Lung (tissue), 11 donors: ENCODE measurements at regions not wholly inside any gene's neighbourhood (a gene's known extent, or its start where the extent isn't known, plus 50 kb on each side); places are given as distances from the start of the nearest gene placed in this dataset.

Source experiments
- ATAC-seq: fragments of 200-7000 bp; cut with Tn5 transposase; one replicate; pipeline ENCODE4 v1.9.1; 2020; ENCODE audit warnings: moderate number of reproducible peaks; ENCODE audit not compliant: insufficient read depth, low FRiP score
- DNase-seq, 3 donors: peaks; one replicate each; pipeline ENCODE4 v3.0.0-alpha.2; 2013 to 2017
- H3K27ac ChIP-seq, 2 donors: one replicate each; pipeline ENCODE4 v1.5.1; 2013; ENCODE audit warnings: mild to moderate bottlenecking in 2 of 2, moderate library complexity in 2 of 2, control low read depth in 1 of 2, inconsistent platforms in 1 of 2, low read depth in 1 of 2, low read length in 1 of 2
- H3K27me3 ChIP-seq, 3 donors: one replicate each; pipeline ENCODE4 v1.5.1; 2013; ENCODE audit warnings: low read length in 2 of 3; ENCODE audit not compliant: control insufficient read depth in 3 of 3, insufficient read depth in 3 of 3
- H3K36me3 ChIP-seq, 4 donors: one replicate each; pipeline ENCODE4 v1.5.1; 2013; ENCODE audit warnings: low read length in 4 of 4, mild to moderate bottlenecking in 1 of 4, moderate library complexity in 1 of 4; ENCODE audit not compliant: control insufficient read depth in 4 of 4, insufficient read depth in 4 of 4
- H3K4me1 ChIP-seq, 5 donors: one replicate each; pipeline ENCODE4 v1.5.1; 2013; ENCODE audit warnings: low read length in 5 of 5, mild to moderate bottlenecking in 2 of 5, moderate library complexity in 1 of 5; ENCODE audit not compliant: control insufficient read depth in 5 of 5, insufficient read depth in 5 of 5
- H3K4me3 ChIP-seq: one replicate; pipeline ENCODE4 v1.5.1; 2013; ENCODE audit warnings: mild to moderate bottlenecking, control low read depth, moderate library complexity
- H3K9ac ChIP-seq, 2 donors: one replicate each; pipeline ENCODE4 v1.5.1; 2013; ENCODE audit warnings: low read length in 2 of 2, control low read depth in 1 of 2; ENCODE audit not compliant: insufficient read depth in 1 of 2
- H3K9me3 ChIP-seq, 4 donors: one replicate each; pipeline ENCODE4 v1.5.1; 2013; ENCODE audit warnings: low read length in 3 of 4, mild to moderate bottlenecking in 1 of 4, moderate library complexity in 1 of 4; ENCODE audit not compliant: control insufficient read depth in 4 of 4, insufficient read depth in 3 of 4
- CTCF ChIP-seq: IDR thresholded peaks from 2 replicates; pipeline ENCODE4 v1.5.1; 2012; ENCODE audit warnings: mild to moderate bottlenecking; ENCODE audit errors: control extremely low read depth, extremely low read depth
- WGBS, 2 donors: extraction: QIAGEN DNeasy Blood & Tissue Kit; methylation state at CpG; one replicate each; pipeline ENCODE4 v1.1.7; 2013; 5-methylcytosine and 5-hydroxymethylcytosine counted together
- donor health status: control.
- donor health status: control.
- donor health status: Bipolar disorder and iron deficiency.
- donor health status: healthy.
- donor health status: DM: yes; HTN: yes; CAD: no.

- Histone ChIP-seq H3K27me3 (no peaks in the 10 kb centered on the region), H3K9me3 (no peaks in the 10 kb centered on the region)
Observed at GRCh38 chr1:86288586-86289147, 107.5 kb downstream of the ODF2L start.

GRCh38 chr1:86285796-86286195, 110.3 kb downstream of the ODF2L start:
- ATAC-seq, result no peak
- H3K27ac ChIP-seq, result no peak overlapping the region
- 77 to 85% methylated on average over 4 of the region's 4 CpGs for WGBS, 2 donors
- no peaks in the 10 kb centered on the region for H3K36me3 ChIP-seq
- no peak for DNase-seq
- no peak overlapping the region for H3K4me3 ChIP-seq
- no peak overlapping the region for H3K9ac ChIP-seq
- H3K27me3 ChIP-seq, result no peaks in the 10 kb centered on the region
- H3K4me1 ChIP-seq, result peaks cover 0 to 10% (median 0%) of the 10 kb centered on the region in 5 donors
- H3K9me3 ChIP-seq, result no peaks in the 10 kb centered on the region
- TF ChIP-seq CTCF, result no peak

More at GRCh38 chr1:86288586-86289147, 107.5 kb downstream of the ODF2L start:
- DNase-seq (no peak), ATAC-seq (no peak)
- no peak for TF ChIP-seq CTCF
- no peak overlapping the region for H3K4me3 ChIP-seq
- H3K9ac ChIP-seq, result no peak overlapping the region
- 92 to 93% methylated on average over 6 of the region's 6 CpGs for WGBS, 2 donors
- peaks cover 0 to 10% (median 0%) of the 10 kb centered on the region in 5 donors for H3K4me1 ChIP-seq
- H3K36me3 ChIP-seq, result no peaks in the 10 kb centered on the region
- no peak overlapping the region for H3K27ac ChIP-seq

GRCh38 chr1:86282611-86283010, 113.5 kb downstream of the ODF2L start:
- Histone ChIP-seq H3K36me3 (no peaks in the 10 kb centered on the region), H3K9ac (no peak overlapping the region), H3K4me3 (no peak overlapping the region), H3K27me3 (no peaks in the 10 kb centered on the region), H3K4me1 (no peaks in the 10 kb centered on the region), H3K27ac (no peak overlapping the region), H3K9me3 (no peaks in the 10 kb centered on the region)
- ATAC-seq (no peak), DNase-seq (no peak)
- TF ChIP-seq CTCF, result no peak

GRCh38 chr1:86277936-86278335, 118.2 kb downstream of the ODF2L start:
- no peaks in the 10 kb centered on the region for H3K4me1 ChIP-seq
- no peak overlapping the region for H3K27ac ChIP-seq
- 83 to 84% methylated on average over 4 of the region's 4 CpGs for WGBS, 2 donors
- DNase-seq, result no peak
- no peaks in the 10 kb centered on the region for H3K36me3 ChIP-seq
- no peaks in the 10 kb centered on the region for H3K27me3 ChIP-seq
- no peak for TF ChIP-seq CTCF
- H3K9ac ChIP-seq, result no peak overlapping the region
- ATAC-seq, result no peak
- peaks cover 0 to 2% (median 0%) of the 10 kb centered on the region in 4 donors for H3K9me3 ChIP-seq
- no peak overlapping the region for H3K4me3 ChIP-seq
